IMR-90 (cell line): ENCODE measurements at regions not wholly inside any gene's neighbourhood (a gene's known extent, or its start where the extent isn't known, plus 50 kb on each side); places are given as distances from the start of the nearest gene placed in this dataset.

Experiments used
- ATAC-seq: fragments of 200-7000 bp; cut with Tn5 transposase; 2 replicates; pipeline ENCODE4 v1.9.1; 2020; ENCODE audit warnings: low read depth, mild to moderate bottlenecking, moderate library complexity
- BruUV-seq: library from RNA; stranded (reverse); fragments of 400-500 nt; replicated peaks from 2 replicates; lab custom pipeline; 2021; lab: Mats Ljungman, UMichigan
- CTCF ChIA-PET: fragments of 300-600 bp; formaldehyde crosslinking; extraction: SDS; loops from one replicate; lab custom pipeline; 2021; ENCODE audit warnings: antibody characterized with exemption; lab: Yijun Ruan, JAX
- POLR2A ChIA-PET: fragments of 300-600 bp; sonication (Branson Sonifier 250); formaldehyde crosslinking; loops from one replicate; lab custom pipeline; 2022; ENCODE audit warnings: antibody characterized with exemption; ENCODE audit not compliant: unreplicated experiment; lab: Charles Lee
- DNase-seq: peaks from one replicate; pipeline ENCODE4 v3.0.0; 2013
- H2AFZ ChIP-seq: replicated peaks from 2 replicates; pipeline ENCODE3; 2013; ENCODE audit warnings: low read length, mild to moderate bottlenecking; ENCODE audit not compliant: poor library complexity
- H2AK5ac ChIP-seq: 2 replicates; pipeline ENCODE4 v1.6.1; 2013; ENCODE audit warnings: low read depth, low read length, inconsistent platforms
- H2AK9ac ChIP-seq: replicated peaks from 2 replicates; pipeline ENCODE3; 2013; ENCODE audit warnings: mild to moderate bottlenecking, low read depth, low read length, moderate library complexity; ENCODE audit not compliant: poor library complexity
- H2BK120ac ChIP-seq: 2 replicates; pipeline ENCODE4 v1.6.1; 2013; ENCODE audit warnings: low read depth, low read length, inconsistent platforms
- H2BK15ac ChIP-seq: 3 replicates; pipeline ENCODE4 v1.6.1; 2013; ENCODE audit warnings: low read depth, low read length, inconsistent platforms
- H2BK20ac ChIP-seq: 2 replicates; pipeline ENCODE4 v1.6.1; 2013; ENCODE audit warnings: low read depth, mild to moderate bottlenecking, inconsistent platforms, low read length, moderate library complexity
- H2BK5ac ChIP-seq: 2 replicates; pipeline ENCODE4 v1.6.1; 2013; ENCODE audit warnings: mild to moderate bottlenecking, low read depth, low read length, inconsistent platforms; ENCODE audit not compliant: poor library complexity, severe bottlenecking
- H3K14ac ChIP-seq: replicated peaks from 2 replicates; pipeline ENCODE4 v1.6.1; 2013; ENCODE audit warnings: low read depth, low read length, inconsistent platforms
- H3K18ac ChIP-seq: 2 replicates; pipeline ENCODE4 v1.6.1; 2013; ENCODE audit warnings: low read depth, low read length, control low read depth
- H3K23ac ChIP-seq: 2 replicates; pipeline ENCODE4 v1.6.1; 2013; ENCODE audit warnings: low read depth, low read length, inconsistent platforms
- H3K27ac ChIP-seq: 2 replicates; pipeline ENCODE4 v1.5.1; 2013; ENCODE audit warnings: mild to moderate bottlenecking, control low read depth, low read length; ENCODE audit not compliant: insufficient read depth
- H3K27me3 ChIP-seq: 2 replicates; pipeline ENCODE4 v1.6.1; 2013; ENCODE audit warnings: low read length; ENCODE audit not compliant: control insufficient read depth, insufficient read depth
- H3K36me3 ChIP-seq: 2 replicates; pipeline ENCODE4 v1.6.1; 2013; ENCODE audit warnings: low read length, mixed read lengths; ENCODE audit not compliant: control insufficient read depth, insufficient read depth
- H3K4ac ChIP-seq: 2 replicates; pipeline ENCODE4 v1.6.1; 2013; ENCODE audit warnings: low read depth, low read length, inconsistent platforms
- H3K4me1 ChIP-seq: 2 replicates; pipeline ENCODE4 v1.6.1; 2013; ENCODE audit warnings: low read length, mixed read lengths; ENCODE audit not compliant: control insufficient read depth, insufficient read depth
- H3K4me2 ChIP-seq: 2 replicates; pipeline ENCODE4 v1.6.1; 2013; ENCODE audit warnings: low read depth, mild to moderate bottlenecking, control low read depth, low read length, moderate library complexity
- H3K4me3 ChIP-seq: 2 replicates; pipeline ENCODE4 v1.5.1; 2013; ENCODE audit warnings: low read depth, mild to moderate bottlenecking, control low read depth, low read length, moderate library complexity; ENCODE audit not compliant: insufficient read depth
- H3K56ac ChIP-seq: 2 replicates; pipeline ENCODE4 v1.6.1; 2013; ENCODE audit warnings: low read length, inconsistent platforms; ENCODE audit not compliant: insufficient read depth; ENCODE audit errors: extremely low read depth
- H3K79me1 ChIP-seq, 2 experiments: 2 replicates each; pipeline ENCODE4 v1.6.1; 2013; ENCODE audit warnings: low read length in 2 of 2, inconsistent platforms in 1 of 2, low read depth in 1 of 2
- H3K9ac ChIP-seq: 2 replicates; pipeline ENCODE4 v1.6.1; 2013; ENCODE audit warnings: low read depth, low read length, control low read depth
- H3K9me1 ChIP-seq: 2 replicates; pipeline ENCODE4 v1.6.1; 2013; ENCODE audit warnings: low read length, inconsistent platforms; ENCODE audit not compliant: insufficient read depth
- H3K9me3 ChIP-seq: 2 replicates; pipeline ENCODE4 v1.6.1; 2013; ENCODE audit warnings: low read length; ENCODE audit not compliant: control insufficient read depth, insufficient read depth
- H4K20me1 ChIP-seq: 2 replicates; pipeline ENCODE4 v1.6.1; 2013; ENCODE audit warnings: low read length, inconsistent platforms; ENCODE audit not compliant: insufficient read depth
- H4K5ac ChIP-seq: 2 replicates; pipeline ENCODE4 v1.6.1; 2013; ENCODE audit warnings: mild to moderate bottlenecking, low read depth, low read length, control low read depth
- H4K8ac ChIP-seq, 2 experiments: 2 replicates each; pipeline ENCODE4 v1.6.1; 2013; ENCODE audit warnings: low read depth in 2 of 2, low read length in 2 of 2, control low read depth in 1 of 2, inconsistent platforms in 1 of 2
- H4K91ac ChIP-seq: 2 replicates; pipeline ENCODE4 v1.6.1; 2013; ENCODE audit warnings: low read depth, low read length, inconsistent platforms; ENCODE audit not compliant: insufficient read depth
- BHLHE40 ChIP-seq: fragments of 150-350 bp; IDR thresholded peaks from 2 replicates; pipeline ENCODE4 v1.6.1; 2016; ENCODE audit warnings: mild to moderate bottlenecking, low read depth, low read length
- CEBPB ChIP-seq: IDR thresholded peaks from 2 replicates; pipeline ENCODE4 v1.6.1; 2012; ENCODE audit warnings: low read depth, low read length, improper control_type of control experiment
- CHD1 ChIP-seq: IDR thresholded peaks from 2 replicates; pipeline ENCODE4 v1.6.1; 2012; ENCODE audit warnings: low read depth, low read length, improper control_type of control experiment
- ELK1 ChIP-seq: fragments of 150-350 bp; IDR thresholded peaks from 2 replicates; pipeline ENCODE4 v1.6.1; 2016; ENCODE audit warnings: low read depth, mild to moderate bottlenecking, low read length, moderate library complexity, borderline replicate concordance
- FOS ChIP-seq: fragments of 150-350 bp; IDR thresholded peaks from 2 replicates; pipeline ENCODE4 v1.6.1; 2016; ENCODE audit warnings: low read depth, low read length
- MAFK ChIP-seq: IDR thresholded peaks from 2 replicates; pipeline ENCODE4 v1.6.1; 2012; ENCODE audit warnings: low read depth, low read length, improper control_type of control experiment
- MAZ ChIP-seq: IDR thresholded peaks from 2 replicates; pipeline ENCODE4 v1.6.1; 2012; ENCODE audit warnings: low read depth, mild to moderate bottlenecking, low read length, improper control_type of control experiment, moderate library complexity, borderline replicate concordance
- MXI1 ChIP-seq: IDR thresholded peaks from 2 replicates; pipeline ENCODE4 v1.6.1; 2012; ENCODE audit warnings: low read depth, mild to moderate bottlenecking, low read length, moderate library complexity, borderline replicate concordance
- NFE2L2 ChIP-seq: fragments of 150-350 bp; IDR thresholded peaks from 2 replicates; pipeline ENCODE4 v1.6.1; 2016; ENCODE audit warnings: low read depth, mild to moderate bottlenecking, low read length
- RAD21 ChIP-seq: IDR thresholded peaks from 2 replicates; pipeline ENCODE4 v1.6.1; 2012; ENCODE audit warnings: low read length, improper control_type of control experiment
- RCOR1 ChIP-seq: IDR thresholded peaks from 2 replicates; pipeline ENCODE4 v1.6.1; 2012; ENCODE audit warnings: mild to moderate bottlenecking, low read length, improper control_type of control experiment; ENCODE audit not compliant: insufficient replicate concordance
- RFX5 ChIP-seq: IDR thresholded peaks from 2 replicates; pipeline ENCODE4 v1.8.0; 2012; ENCODE audit warnings: low read depth, mild to moderate bottlenecking, low read length, moderate library complexity
- SMC3 ChIP-seq: fragments of 150-350 bp; IDR thresholded peaks from 2 replicates; pipeline ENCODE4 v1.6.1; 2016; ENCODE audit warnings: low read depth, mild to moderate bottlenecking, antibody characterized with exemption, low read length, moderate library complexity
- WGBS, 2 experiments: methylation state at CpG; one replicate each; pipeline versions ENCODE4 v1.1.5 to v1.1.7; 2013; ENCODE audit warnings: missing lambda C conversion rate in 2 of 2; ENCODE audit not compliant: insufficient read length in 1 of 2; ENCODE audit errors: extremely low coverage in 2 of 2; 5-methylcytosine and 5-hydroxymethylcytosine counted together
- dilution Hi-C: fragments of 300-500 bp; cut with HindIII; formaldehyde crosslinking; loops from one replicate; pipeline ENCODE4 v1.14.3; 2018; ENCODE audit warnings: low sequenced_read_pairs; ENCODE audit not compliant: unreplicated experiment
- in situ Hi-C: fragments of 300-500 bp; cut with MboI; formaldehyde crosslinking; loops from 3 replicates; pipeline ENCODE4 v1.14.3; 2019; ENCODE audit warnings: low sequenced_read_pairs, inconsistent platforms, mixed read lengths
- intact Hi-C: fragments of 100-400 bp; cut with micrococcal nuclease; formaldehyde crosslinking; loops from 2 replicates; pipeline ENCODE4 v1.10.0; 2022
- TF ChIP-seq, protein P1 (sequence below): fragments of 150-350 bp; IDR thresholded peaks from 2 replicates; pipeline ENCODE4 v1.6.1; 2017; ENCODE audit warnings: mild to moderate bottlenecking, antibody characterized with exemption, low read length, low read depth

DNA sequence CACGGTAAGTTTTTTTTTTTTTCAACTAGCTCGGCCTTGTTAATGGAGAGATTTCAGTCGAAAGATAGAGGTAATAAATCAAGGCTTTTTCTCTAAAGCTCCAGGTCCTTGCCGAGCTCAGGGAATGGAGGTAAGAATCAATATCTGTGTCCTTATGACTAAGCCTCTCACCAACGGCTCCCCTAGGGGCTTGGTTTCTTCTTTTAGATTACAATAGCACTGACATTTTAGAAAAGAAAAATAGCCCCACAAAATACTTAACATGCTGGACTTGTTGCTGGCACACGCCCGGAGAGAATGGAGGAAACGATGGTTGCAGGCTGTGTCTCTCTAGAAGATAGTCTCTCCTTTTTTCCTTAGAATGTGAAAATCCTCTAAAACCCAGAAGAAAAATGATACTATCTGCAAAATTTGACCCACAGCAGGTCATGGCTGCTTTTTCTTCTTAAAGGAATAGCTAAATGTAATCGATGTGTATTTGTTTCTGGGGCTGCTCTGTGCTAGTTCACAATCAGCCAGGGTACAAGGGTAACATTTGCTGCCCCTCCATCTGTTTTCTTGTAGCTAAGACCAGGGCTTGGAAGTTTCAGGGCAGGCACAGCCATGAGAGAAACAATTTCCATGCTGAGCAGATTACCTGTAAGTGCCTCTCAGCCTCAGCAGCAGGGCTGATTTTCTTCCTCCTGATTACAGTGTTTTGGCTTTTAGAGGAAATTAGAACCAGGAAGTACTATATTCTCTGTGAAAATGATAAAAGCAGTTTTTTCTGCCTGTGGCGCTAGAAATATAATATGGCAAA, 86.2 kb upstream of the GNG12 start:
- H3K14ac ChIP-seq: no peak overlapping the region
- WGBS, 2 experiments: no CpG with 5 or more reads among the region's 10 CpGs
- H3K36me3 ChIP-seq: no peaks in the 10 kb centered on the region
- H3K4me2 ChIP-seq: no peak overlapping the region
- no peak overlapping the region for H3K9ac ChIP-seq
- H2AK9ac ChIP-seq: no peak overlapping the region
- CTCF ChIA-PET: no interaction called here
- no peak overlapping the region for H2AK5ac ChIP-seq
- no peak overlapping the region for H4K5ac ChIP-seq
- no peak overlapping the region for H4K91ac ChIP-seq
- dilution Hi-C loops (no loop called here), intact Hi-C loops (no loop called here), in situ Hi-C loops (no loop called here)
- no peak overlapping the region for H3K4ac ChIP-seq
- POLR2A ChIA-PET: no interaction called here
- no TSS peak for BruUV-seq
- H2BK120ac ChIP-seq: no peak overlapping the region
- H2BK15ac ChIP-seq: no peak overlapping the region
- no peak overlapping the region for H4K8ac ChIP-seq
- no peak overlapping the region for H2BK20ac ChIP-seq
- no peak overlapping the region for H3K18ac ChIP-seq
- no peaks in the 10 kb centered on the region for H3K4me1 ChIP-seq
- no peak overlapping the region for H3K56ac ChIP-seq
- no peaks in the 10 kb centered on the region for H3K79me1 ChIP-seq
- TF ChIP-seq ELK1: no peak
- TF ChIP-seq NFE2L2: no peak
- TF ChIP-seq, protein P1, sequence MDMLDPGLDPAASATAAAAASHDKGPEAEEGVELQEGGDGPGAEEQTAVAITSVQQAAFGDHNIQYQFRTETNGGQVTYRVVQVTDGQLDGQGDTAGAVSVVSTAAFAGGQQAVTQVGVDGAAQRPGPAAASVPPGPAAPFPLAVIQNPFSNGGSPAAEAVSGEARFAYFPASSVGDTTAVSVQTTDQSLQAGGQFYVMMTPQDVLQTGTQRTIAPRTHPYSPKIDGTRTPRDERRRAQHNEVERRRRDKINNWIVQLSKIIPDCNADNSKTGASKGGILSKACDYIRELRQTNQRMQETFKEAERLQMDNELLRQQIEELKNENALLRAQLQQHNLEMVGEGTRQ: no peak
- no peak for TF ChIP-seq RFX5
- no peak for TF ChIP-seq MAFK
- TF ChIP-seq SMC3: no peak
- TF ChIP-seq FOS: no peak
- TF ChIP-seq BHLHE40: no peak
- no peak for TF ChIP-seq CHD1
- TF ChIP-seq MAZ: no peak
- TF ChIP-seq MXI1: no peak
- no peak for TF ChIP-seq RCOR1
- TF ChIP-seq RAD21: no peak
- TF ChIP-seq CEBPB: no peak
- no peak for DNase-seq
- no peak overlapping the region for H3K4me3 ChIP-seq
- no peaks in the 10 kb centered on the region for H4K20me1 ChIP-seq
- H3K9me3 ChIP-seq: no peaks in the 10 kb centered on the region
- no peaks in the 10 kb centered on the region for H3K9me1 ChIP-seq
- no peak overlapping the region for H2BK5ac ChIP-seq
- H3K23ac ChIP-seq: no peak overlapping the region
- no peak for ATAC-seq
- H2AFZ ChIP-seq: no peak overlapping the region
- H3K27me3 ChIP-seq: no peaks in the 10 kb centered on the region
- no peak overlapping the region for H3K27ac ChIP-seq
